OCI-LY7 (cell line): ENCODE measurements at regions not wholly inside any gene's neighbourhood (a gene's known extent, or its start where the extent isn't known, plus 50 kb on each side); places are given as distances from the start of the nearest gene placed in this dataset.

Experiments
- CTCF ChIP-seq: fragments of 200-600 bp; sonication (generic); conservative IDR thresholded peaks from 2 replicates; pipeline ENCODE4 v1.5.1; 2014; ENCODE audit warnings: mild to moderate bottlenecking, antibody characterized with exemption, low read length, moderate library complexity, mixed read lengths
- EZH2phosphoT487 ChIP-seq: fragments of 200-600 bp; sonication (generic); IDR thresholded peaks from 2 replicates; pipeline ENCODE4 v1.6.1; 2018; ENCODE audit warnings: low read depth, borderline replicate concordance, mild to moderate bottlenecking, mixed run types, antibody characterized with exemption, low read length, moderate library complexity, mixed read lengths

GRCh38 chr17:77462090-77462489 lies 321.3 kb downstream of the SEC14L1 start:
- no peak for TF ChIP-seq CTCF
- TF ChIP-seq EZH2phosphoT487, result no peak
